ENCODE measurements at regions not wholly inside any gene's neighbourhood (a gene's known extent, or its start where the extent isn't known, plus 50 kb on each side); places are given as distances from the start of the nearest gene placed in this dataset.

GRCh38 chr5:93156566-93156965, 424.5 kb downstream of the NR2F1-AS1 start:
- no peak for TF ChIP-seq CTCF (IDR thresholded peaks at IDR 0.05)
- TF ChIP-seq POLR2A (IDR thresholded peaks at IDR 0.05), result no peak
